BLaER1 treated with 17β-estradiol and CSF1 and Interleukin-3, amounts not matched to agents 10 nM and 100 nM (cell line): ENCODE measurements at regions not wholly inside any gene's neighbourhood (a gene's known extent, or its start where the extent isn't known, plus 50 kb on each side); places are given as distances from the start of the nearest gene placed in this dataset.

Source experiments
- H3K27ac ChIP-seq, 11 experiments: shearing (Covaris generic); formaldehyde crosslinking; 2 replicates each; pipeline ENCODE4 v1.8.1; 2022
- H3K27me3 ChIP-seq, 11 experiments: shearing (Covaris generic); formaldehyde crosslinking; 2 replicates each; pipeline ENCODE4 v1.8.1; 2022
- H3K36me3 ChIP-seq, 11 experiments: shearing (Covaris generic); formaldehyde crosslinking; 2 replicates each; pipeline ENCODE4 v1.8.1; 2022
- H3K4me1 ChIP-seq, 10 experiments: shearing (Covaris generic); formaldehyde crosslinking; 2 replicates each; pipeline ENCODE4 v1.8.1; 2022
- H3K4me2 ChIP-seq, 11 experiments: shearing (Covaris generic); formaldehyde crosslinking; 2 replicates each; pipeline ENCODE4 v1.8.1; 2022
- H3K4me3 ChIP-seq, 10 experiments: shearing (Covaris generic); formaldehyde crosslinking; 2 replicates each; pipeline ENCODE4 v1.8.1; 2022
- H3K9ac ChIP-seq, 11 experiments: shearing (Covaris generic); formaldehyde crosslinking; 2 replicates each; pipeline ENCODE4 v1.8.1; 2022
- H3K9me3 ChIP-seq, 11 experiments: shearing (Covaris generic); formaldehyde crosslinking; replicated peaks in 1 of 11; 2 replicates each; pipeline ENCODE4 v1.8.1; 2022
- H4K20me1 ChIP-seq, 11 experiments: shearing (Covaris generic); formaldehyde crosslinking; 2 replicates each; pipeline ENCODE4 v1.8.1; 2022
- Cebpa-rat ChIP-seq, 11 experiments: shearing (Covaris generic); IDR thresholded peaks; 2 replicates each; pipeline ENCODE4 v1.8.1; 2022

DNA sequence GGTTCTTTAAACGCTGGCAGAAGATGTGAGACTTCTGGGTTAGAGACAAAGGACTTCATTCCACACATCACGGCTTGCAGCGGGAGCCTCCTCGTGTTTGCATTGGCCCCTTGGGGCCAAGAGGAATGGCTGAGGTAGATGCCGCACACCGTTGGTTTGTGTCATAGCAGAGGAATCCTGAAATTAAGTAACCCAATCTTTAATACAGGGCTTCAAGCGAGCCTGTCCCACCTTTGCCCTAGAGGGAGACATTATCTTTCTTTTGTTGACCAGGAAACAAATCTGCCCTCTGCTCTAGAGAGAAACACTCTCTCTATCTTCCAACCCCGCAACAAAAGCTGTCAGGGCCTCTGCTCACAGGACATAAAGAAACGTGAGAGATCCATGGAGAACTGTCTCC is 277.5 kb upstream of the ZFP64 start:
- Histone ChIP-seq H3K9ac (no peak overlapping the region), H3K36me3 (no peaks in the 10 kb centered on the region), H3K4me1 (no peaks in the 10 kb centered on the region), H3K4me3 (no peak overlapping the region), H3K4me2 (no peak overlapping the region), H3K27me3 (no peaks in the 10 kb centered on the region), H4K20me1 (no peaks in the 10 kb centered on the region), H3K9me3 (no peaks in the 10 kb centered on the region), H3K27ac (no peak overlapping the region)
- no peak for TF ChIP-seq Cebpa-rat (IDR thresholded peaks at IDR 0.05)

DNA sequence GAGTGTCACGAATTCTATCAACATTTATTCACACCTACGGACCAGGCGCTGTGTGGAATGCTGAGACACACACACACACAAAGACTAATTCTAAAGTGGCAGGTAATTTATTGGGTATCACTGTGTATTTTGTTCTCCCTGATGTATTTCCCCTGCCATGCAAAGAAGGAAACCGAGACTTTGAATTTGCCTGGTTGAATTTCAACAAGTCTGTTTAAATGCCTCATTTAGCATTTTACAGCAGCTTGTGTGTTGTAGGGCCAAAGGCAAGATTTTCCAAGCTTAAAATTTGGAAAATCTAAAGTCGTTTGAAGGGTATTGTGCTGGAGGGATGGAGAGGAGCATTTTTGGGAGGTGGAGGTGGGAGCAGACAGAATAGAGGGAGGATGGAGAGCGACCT is 274.4 kb upstream of the ZFP64 start:
- no peaks in the 10 kb centered on the region for H3K36me3 ChIP-seq
- no peak overlapping the region for H3K27ac ChIP-seq
- H3K9ac ChIP-seq, result no peak overlapping the region
- no peaks in the 10 kb centered on the region for H3K9me3 ChIP-seq
- TF ChIP-seq Cebpa-rat (IDR thresholded peaks at IDR 0.05), result no peak
- no peak overlapping the region for H3K4me3 ChIP-seq
- H3K27me3 ChIP-seq, result no peaks in the 10 kb centered on the region
- H3K4me2 ChIP-seq, result no peak overlapping the region
- H3K4me1 ChIP-seq, result no peaks in the 10 kb centered on the region
- no peaks in the 10 kb centered on the region for H4K20me1 ChIP-seq

DNA sequence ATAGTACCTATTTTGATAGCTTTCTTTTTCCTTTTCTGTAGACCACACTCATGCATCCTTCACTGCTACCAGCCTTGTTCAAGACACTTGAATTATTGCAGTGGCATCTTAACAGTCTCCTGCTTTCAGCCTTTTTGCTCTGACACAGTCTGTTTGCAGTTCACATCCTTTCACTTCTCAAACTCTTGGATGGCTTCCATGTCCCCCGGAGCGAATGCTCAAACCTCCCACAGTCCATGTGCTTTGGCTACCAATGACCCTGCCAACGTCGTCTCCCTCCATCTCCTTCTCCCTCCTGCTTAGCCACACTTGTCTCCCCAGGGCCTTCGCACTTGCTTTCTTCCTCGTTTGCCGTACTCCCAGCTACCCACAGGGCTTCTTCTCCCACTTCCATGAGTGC is 270.0 kb upstream of the ZFP64 start:
- Histone ChIP-seq H3K9me3 (peaks cover 0 to 5% (median 0%) of the 10 kb centered on the region in 11 experiments; a peak in 1 of 22 replicates), H3K4me3 (no peak overlapping the region), H3K27ac (no peak overlapping the region), H3K4me2 (no peak overlapping the region), H4K20me1 (no peaks in the 10 kb centered on the region), H3K36me3 (no peaks in the 10 kb centered on the region), H3K27me3 (no peaks in the 10 kb centered on the region), H3K9ac (no peak overlapping the region), H3K4me1 (no peaks in the 10 kb centered on the region)
- TF ChIP-seq Cebpa-rat (IDR thresholded peaks at IDR 0.05), result no peak

DNA sequence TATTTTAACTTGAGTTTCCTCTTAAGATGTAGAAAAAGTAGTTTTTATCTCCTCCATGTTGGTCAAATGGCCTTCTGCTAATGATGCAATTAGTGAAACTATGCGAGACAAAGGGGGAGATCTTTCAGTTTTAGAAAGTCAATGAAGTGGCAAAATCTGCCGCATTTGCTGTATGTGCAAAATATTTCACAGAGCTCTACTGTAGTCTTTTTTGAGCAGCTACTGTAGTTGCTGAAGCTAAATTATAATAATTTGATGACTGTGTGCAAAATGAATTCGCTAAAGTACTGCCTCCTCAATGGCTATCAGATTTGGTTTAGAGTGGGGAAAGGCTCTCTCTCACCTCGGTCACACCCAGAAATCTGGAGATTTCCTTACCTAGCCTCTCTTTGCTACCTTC is 267.6 kb upstream of the ZFP64 start:
- Histone ChIP-seq H4K20me1 (no peaks in the 10 kb centered on the region), H3K4me2 (no peak overlapping the region), H3K4me3 (no peak overlapping the region), H3K9ac (no peak overlapping the region), H3K9me3 (peaks cover 0 to 5% (median 0%) of the 10 kb centered on the region in 11 experiments; a peak in 1 of 22 replicates), H3K27ac (no peak overlapping the region), H3K4me1 (no peaks in the 10 kb centered on the region), H3K36me3 (no peaks in the 10 kb centered on the region), H3K27me3 (no peaks in the 10 kb centered on the region)
- no peak for TF ChIP-seq Cebpa-rat (IDR thresholded peaks at IDR 0.05)

DNA sequence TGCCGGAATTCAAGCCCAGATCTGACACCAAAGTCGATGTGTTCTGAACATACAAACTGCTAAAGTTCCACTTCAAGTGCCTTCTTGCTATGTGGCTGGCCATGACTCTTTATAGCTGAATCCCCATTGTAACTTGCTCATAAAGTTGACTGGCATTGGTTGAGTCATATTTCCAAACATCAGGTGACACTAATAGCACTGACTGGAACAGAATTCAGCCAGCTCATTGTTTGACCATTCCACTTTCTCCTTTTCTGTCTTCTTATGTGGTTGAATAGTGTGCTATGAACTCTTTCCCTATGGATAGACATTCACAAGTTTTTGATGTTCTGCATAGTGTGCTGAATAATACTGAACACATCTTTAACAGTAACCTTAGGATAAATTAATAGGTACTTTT is 266.2 kb upstream of the ZFP64 start:
- Histone ChIP-seq H3K4me3 (no peak overlapping the region), H3K36me3 (no peaks in the 10 kb centered on the region), H3K4me1 (no peaks in the 10 kb centered on the region), H3K27ac (no peak overlapping the region), H3K4me2 (no peak overlapping the region), H4K20me1 (no peaks in the 10 kb centered on the region), H3K27me3 (no peaks in the 10 kb centered on the region), H3K9ac (no peak overlapping the region), H3K9me3 (peaks cover 0 to 5% (median 0%) of the 10 kb centered on the region in 11 experiments; a peak in 1 of 22 replicates)
- no peak for TF ChIP-seq Cebpa-rat (IDR thresholded peaks at IDR 0.05)

DNA sequence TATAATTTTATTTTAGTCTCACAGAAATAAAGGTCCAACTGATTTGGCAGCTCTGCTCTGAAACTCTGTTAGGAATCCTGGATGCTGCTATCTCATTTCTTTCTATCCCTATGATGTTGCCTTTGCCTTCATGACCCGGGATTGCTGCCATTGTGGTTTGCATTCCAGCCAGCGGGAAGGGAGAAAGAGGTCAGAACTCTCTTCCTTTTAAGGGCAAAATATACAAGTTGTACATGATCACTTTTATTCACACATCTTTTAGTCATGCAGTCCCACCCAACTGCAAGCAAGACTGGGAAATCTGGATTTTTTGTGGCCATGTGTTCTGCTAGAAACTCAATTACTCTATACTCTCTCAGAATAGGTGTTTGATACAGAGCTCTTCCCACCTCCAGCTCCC is 263.1 kb upstream of the ZFP64 start:
- no peak overlapping the region for H3K27ac ChIP-seq
- H4K20me1 ChIP-seq, result no peaks in the 10 kb centered on the region

DNA sequence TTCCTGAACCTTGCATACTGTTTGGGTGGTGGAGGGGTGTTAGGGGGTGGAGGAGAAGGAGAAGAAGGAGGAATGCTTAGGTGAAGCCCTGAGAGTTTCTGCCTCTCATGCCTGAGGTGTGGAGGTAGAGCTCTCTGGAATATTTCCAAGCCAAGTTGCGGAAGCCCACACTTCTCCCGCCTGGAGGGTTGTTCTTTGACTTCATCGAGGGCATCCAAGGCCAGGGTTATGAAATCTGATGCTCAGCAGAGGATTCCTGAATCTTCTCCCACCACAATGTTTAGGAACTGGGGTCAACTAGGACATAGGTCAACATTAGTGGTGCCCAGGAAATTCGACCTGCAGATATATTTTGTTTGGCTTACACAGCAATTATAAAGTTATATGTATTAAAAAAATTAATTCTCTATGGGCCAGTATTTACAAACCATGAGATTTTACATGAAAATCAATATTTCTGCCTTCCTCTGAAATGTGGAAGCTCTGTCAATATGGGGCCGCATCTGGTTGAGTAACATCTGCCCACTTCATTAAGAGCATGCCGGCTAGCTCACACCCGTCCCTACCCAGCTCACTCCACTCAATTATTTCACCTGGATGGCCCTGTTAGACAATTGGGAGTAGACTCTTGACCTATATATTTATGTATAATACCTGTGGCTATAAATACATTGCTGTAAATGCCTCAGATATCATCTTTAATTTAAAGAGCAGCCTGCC is 257.1 kb upstream of the ZFP64 start:
- Histone ChIP-seq H3K9me3 (0 out of 22 replicates have a peak, but pooled peaks cover 0 to 4% (median 0%) of the 10 kb centered on the region in 11 experiments), H3K27me3 (no peaks in the 10 kb centered on the region), H3K4me2 (no peak overlapping the region), H3K4me1 (no peaks in the 10 kb centered on the region), H3K4me3 (no peak overlapping the region), H3K27ac (no peak overlapping the region), H4K20me1 (no peaks in the 10 kb centered on the region), H3K36me3 (no peaks in the 10 kb centered on the region), H3K9ac (no peak overlapping the region)
- no peak for TF ChIP-seq Cebpa-rat (IDR thresholded peaks at IDR 0.05)

More for the DNA sequence above, 263.1 kb upstream of the ZFP64 start:
- no peak overlapping the region for H3K9ac ChIP-seq
- H3K4me1 ChIP-seq, result no peaks in the 10 kb centered on the region
- no peak overlapping the region for H3K4me3 ChIP-seq
- TF ChIP-seq Cebpa-rat (IDR thresholded peaks at IDR 0.05), result no peak
- H3K27me3 ChIP-seq, result no peaks in the 10 kb centered on the region
- H3K36me3 ChIP-seq, result no peaks in the 10 kb centered on the region
- no peak overlapping the region for H3K4me2 ChIP-seq
- H3K9me3 ChIP-seq, result peaks cover 0 to 5% (median 0%) of the 10 kb centered on the region in 11 experiments; a peak in 1 of 22 replicates

DNA sequence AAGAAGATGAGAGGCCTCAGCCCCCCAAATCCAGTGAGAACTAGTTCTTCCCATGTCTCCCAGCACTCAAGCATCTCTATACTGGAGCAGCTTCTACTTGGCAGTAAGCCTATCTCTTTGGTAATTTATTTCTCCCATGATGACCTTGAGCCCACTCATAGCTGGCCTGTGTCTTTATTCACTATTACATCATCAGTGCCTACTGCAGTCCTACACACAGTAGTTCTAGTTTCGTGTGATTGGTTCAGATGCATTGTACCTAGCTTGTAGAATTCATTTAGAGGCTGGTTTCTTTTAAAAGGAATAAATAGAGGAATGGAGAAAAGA is 255.6 kb upstream of the ZFP64 start:
- Histone ChIP-seq H3K9me3 (0 out of 22 replicates have a peak, but pooled peaks cover 0 to 4% (median 0%) of the 10 kb centered on the region in 11 experiments), H3K4me1 (no peaks in the 10 kb centered on the region), H4K20me1 (no peaks in the 10 kb centered on the region), H3K9ac (no peak overlapping the region), H3K27ac (no peak overlapping the region), H3K27me3 (no peaks in the 10 kb centered on the region), H3K4me2 (no peak overlapping the region), H3K4me3 (no peak overlapping the region), H3K36me3 (no peaks in the 10 kb centered on the region)
- no peak for TF ChIP-seq Cebpa-rat (IDR thresholded peaks at IDR 0.05)

DNA sequence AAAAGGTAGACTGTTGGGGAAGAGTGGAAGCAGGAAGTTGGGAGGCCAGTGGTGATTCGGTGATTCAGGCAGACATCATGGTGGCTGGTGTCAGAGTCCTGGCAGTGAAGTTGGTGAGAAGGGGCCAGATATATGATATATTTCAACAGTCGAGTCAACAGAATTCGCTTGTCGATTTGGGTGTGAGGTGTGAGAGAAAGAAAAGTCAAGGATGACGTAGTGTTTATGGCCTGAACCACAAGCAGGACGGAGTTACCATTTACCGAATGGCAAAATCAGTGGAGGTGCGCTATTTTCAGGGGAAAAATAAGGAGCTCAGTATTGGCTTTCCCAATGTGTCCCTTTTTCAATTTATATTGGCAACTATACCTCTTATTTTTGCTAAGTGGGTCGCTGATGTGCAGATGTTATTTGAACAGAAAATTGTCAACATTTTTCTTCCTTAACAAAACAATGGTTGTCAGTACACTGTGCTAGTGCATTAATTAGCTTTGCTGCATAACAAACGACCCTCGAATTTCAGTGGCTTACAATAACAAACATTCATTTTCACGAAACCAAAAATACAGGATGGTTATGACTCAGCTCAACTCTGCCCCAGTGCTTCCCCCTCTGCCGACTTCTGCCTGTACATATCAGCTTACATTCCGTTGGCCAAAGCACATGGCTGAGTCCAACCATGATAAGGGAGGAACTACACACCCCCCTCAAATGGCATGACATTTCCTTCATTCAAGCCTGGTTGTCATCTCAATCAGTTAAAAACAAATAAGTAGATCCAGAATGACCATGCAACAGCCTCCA is 255.0 kb upstream of the ZFP64 start:
- no peaks in the 10 kb centered on the region for H3K27me3 ChIP-seq

More for the DNA sequence above, 255.0 kb upstream of the ZFP64 start:
- H4K20me1 ChIP-seq, result no peaks in the 10 kb centered on the region
- no peak overlapping the region for H3K27ac ChIP-seq
- H3K9me3 ChIP-seq, result 0 out of 22 replicates have a peak, but pooled peaks cover 0 to 4% (median 0%) of the 10 kb centered on the region in 11 experiments
- no peaks in the 10 kb centered on the region for H3K36me3 ChIP-seq
- H3K9ac ChIP-seq, result no peak overlapping the region
- H3K4me2 ChIP-seq, result no peak overlapping the region
- H3K4me1 ChIP-seq, result no peaks in the 10 kb centered on the region
- no peak for TF ChIP-seq Cebpa-rat (IDR thresholded peaks at IDR 0.05)
- H3K4me3 ChIP-seq, result no peak overlapping the region
